ENCODE measurements at regions not wholly inside any gene's neighbourhood (a gene's known extent, or its start where the extent isn't known, plus 50 kb on each side); places are given as distances from the start of the nearest gene placed in this dataset.

GRCh38 chr5:54904425-54904824 is 81.0 kb downstream of the ESM1 start:
- no peak for TF ChIP-seq CTCF (IDR thresholded peaks at IDR 0.05 in 4 of 5, conservative IDR thresholded peaks at IDR 0.05 in 1 of 5)
- no peak for TF ChIP-seq POLR2A (IDR thresholded peaks at IDR 0.05)
- H3K4me1 ChIP-seq, result peaks cover 0 to 4% of the 10 kb centered on the region in 2 donors
- ATAC-seq (no peak), DNase-seq (no peak)
- H3K9me3 ChIP-seq, result no peaks in the 10 kb centered on the region
- H3K36me3 ChIP-seq, result no peaks in the 10 kb centered on the region
- in situ Hi-C loops (cut with MboI; ENCODE audit: low sequenced_read_pairs in 4 of 4) (loop anchor here in 1 of 4 donors (10.0 kb wide), 1 partner anchor 240 kb away; no protein-coding TSS in a partner anchor), intact Hi-C loops (cut with DNase I; ENCODE audit: low total_unique reads) (loop anchor here (10.0 kb wide), 1 partner anchor 240 kb away; no protein-coding TSS in a partner anchor)
- H3K4me3 ChIP-seq, result no peak overlapping the region
- peaks cover 0 to 5% (median 0%) of the 10 kb centered on the region in 3 donors for H3K27me3 ChIP-seq
- H3K27ac ChIP-seq, result no peak overlapping the region

- Histone ChIP-seq H3K4me1 (peaks cover 0 to 4% of the 10 kb centered on the region in 2 donors), H3K9me3 (no peaks in the 10 kb centered on the region), H3K4me3 (no peak overlapping the region), H3K27me3 (peaks cover 0 to 5% (median 0%) of the 10 kb centered on the region in 3 donors), H3K27ac (peak overlapping the region in 1 of 4 donors; percentile 24), H3K36me3 (no peaks in the 10 kb centered on the region)
- no peak for TF ChIP-seq CTCF (IDR thresholded peaks at IDR 0.05 in 4 of 5, conservative IDR thresholded peaks at IDR 0.05 in 1 of 5)
- TF ChIP-seq POLR2A (IDR thresholded peaks at IDR 0.05), result no peak
- ATAC-seq (peak in 1 of 2 donors; percentile 24), DNase-seq (no peak)
- in situ Hi-C loops (cut with MboI; ENCODE audit: low sequenced_read_pairs in 4 of 4) (loop anchor here in 1 of 4 donors (10.0 kb wide), 1 partner anchor 242 kb away; no protein-coding TSS in a partner anchor), intact Hi-C loops (cut with DNase I; ENCODE audit: low total_unique reads) (loop anchor here (10.0 kb wide), 1 partner anchor 242 kb away; no protein-coding TSS in a partner anchor)
Observed at GRCh38 chr5:54902791-54903473, 82.5 kb downstream of the ESM1 start.

- H3K9me3 ChIP-seq, result no peaks in the 10 kb centered on the region
- H3K27me3 ChIP-seq, result peaks cover 0 to 5% (median 0%) of the 10 kb centered on the region in 3 donors
- no peak overlapping the region for H3K4me3 ChIP-seq
- intact Hi-C loops (cut with DNase I; ENCODE audit: low total_unique reads) (loop anchor here (10.0 kb wide), 1 partner anchor 244 kb away; no protein-coding TSS in a partner anchor), in situ Hi-C loops (cut with MboI; ENCODE audit: low sequenced_read_pairs in 4 of 4) (loop anchor here in 1 of 4 donors (10.0 kb wide), 1 partner anchor 244 kb away; no protein-coding TSS in a partner anchor)
- no peaks in the 10 kb centered on the region for H3K36me3 ChIP-seq
- TF ChIP-seq CTCF (IDR thresholded peaks at IDR 0.05 in 4 of 5, conservative IDR thresholded peaks at IDR 0.05 in 1 of 5) (no peak), POLR2A (IDR thresholded peaks at IDR 0.05) (peak in 1 of 2 donors; percentile 24)
- DNase-seq (peak; percentile 58 to 64), ATAC-seq (peak; percentile 85 to 89)
- H3K27ac ChIP-seq, result peak overlapping the region in 1 of 4 donors; percentile 21
- peaks cover 0 to 4% of the 10 kb centered on the region in 2 donors for H3K4me1 ChIP-seq
Observed at GRCh38 chr5:54900984-54901725, 84.2 kb downstream of the ESM1 start.

GRCh38 chr5:54897001-54897400 is 88.4 kb downstream of the ESM1 start:
- Histone ChIP-seq H3K4me3 (no peak overlapping the region), H3K27me3 (no peaks in the 10 kb centered on the region), H3K36me3 (no peaks in the 10 kb centered on the region), H3K4me1 (peaks cover 0 to 4% of the 10 kb centered on the region in 2 donors), H3K9me3 (no peaks in the 10 kb centered on the region), H3K27ac (no peak overlapping the region)
- no peak for DNase-seq
- no peak for TF ChIP-seq CTCF (IDR thresholded peaks at IDR 0.05 in 4 of 5, conservative IDR thresholded peaks at IDR 0.05 in 1 of 5)
- TF ChIP-seq POLR2A (IDR thresholded peaks at IDR 0.05), result no peak
- in situ Hi-C loops (cut with MboI; ENCODE audit: low sequenced_read_pairs in 4 of 4) (no loop called here), intact Hi-C loops (cut with DNase I; ENCODE audit: low total_unique reads) (no loop called here)
- no peak for ATAC-seq
